HUES6 (cell line): ENCODE measurements at regions not wholly inside any gene's neighbourhood (a gene's known extent, or its start where the extent isn't known, plus 50 kb on each side); places are given as distances from the start of the nearest gene placed in this dataset.

Experiments
- H3K27ac ChIP-seq: 2 replicates; pipeline ENCODE4 v1.7.0; 2013; ENCODE audit warnings: low read depth, mild to moderate bottlenecking, low read length, inconsistent platforms
- H3K27me3 ChIP-seq: 2 replicates; pipeline ENCODE4 v1.6.1; 2013; ENCODE audit warnings: low read length; ENCODE audit not compliant: control insufficient read depth, insufficient read depth
- H3K36me3 ChIP-seq: 2 replicates; pipeline ENCODE4 v1.6.1; 2013; ENCODE audit warnings: low read length; ENCODE audit not compliant: control insufficient read depth, insufficient read depth
- H3K4me1 ChIP-seq: 2 replicates; pipeline ENCODE4 v1.6.1; 2013; ENCODE audit warnings: low read length; ENCODE audit not compliant: control insufficient read depth, insufficient read depth
- H3K4me3 ChIP-seq: 2 replicates; pipeline ENCODE4 v1.5.1; 2013; ENCODE audit warnings: low read depth, low read length
- H3K9ac ChIP-seq: one replicate; pipeline ENCODE4 v1.6.1; 2013; ENCODE audit warnings: mild to moderate bottlenecking, low read length
- H3K9me3 ChIP-seq: 2 replicates; pipeline ENCODE4 v1.6.1; 2013; ENCODE audit warnings: low read depth, low read length; ENCODE audit not compliant: control insufficient read depth, insufficient read depth

GRCh38 chr1:187816646-187817045, 987.9 kb downstream of the PLA2G4A start:
- no peak overlapping the region for H3K27ac ChIP-seq
- no peak overlapping the region for H3K4me3 ChIP-seq
- no peaks in the 10 kb centered on the region for H3K36me3 ChIP-seq
- peaks cover 13% of the 10 kb centered on the region; the same call in 1 of the 2 replicates for H3K9me3 ChIP-seq
- no peaks in the 10 kb centered on the region for H3K4me1 ChIP-seq
- no peak overlapping the region for H3K9ac ChIP-seq
- H3K27me3 ChIP-seq: no peaks in the 10 kb centered on the region

GRCh38 chr1:187817782-187818181, 989.0 kb downstream of the PLA2G4A start:
- Histone ChIP-seq H3K27ac (no peak overlapping the region), H3K4me1 (no peaks in the 10 kb centered on the region), H3K36me3 (no peaks in the 10 kb centered on the region), H3K4me3 (no peak overlapping the region), H3K9me3 (peaks cover 14% of the 10 kb centered on the region), H3K9ac (no peak overlapping the region), H3K27me3 (no peaks in the 10 kb centered on the region)

- H3K9ac ChIP-seq: no peak overlapping the region
- H3K27ac ChIP-seq: no peak overlapping the region
- H3K9me3 ChIP-seq: peaks cover 14% of the 10 kb centered on the region
- H3K27me3 ChIP-seq: no peaks in the 10 kb centered on the region
- no peak overlapping the region for H3K4me3 ChIP-seq
- no peaks in the 10 kb centered on the region for H3K36me3 ChIP-seq
- no peaks in the 10 kb centered on the region for H3K4me1 ChIP-seq
These were observed 990.3 kb downstream of the PLA2G4A start for GRCh38 chr1:187819086-187819485.

- H3K36me3 ChIP-seq: no peaks in the 10 kb centered on the region
- H3K27ac ChIP-seq: no peak overlapping the region
- no peaks in the 10 kb centered on the region for H3K27me3 ChIP-seq
- no peak overlapping the region for H3K4me3 ChIP-seq
- no peaks in the 10 kb centered on the region for H3K4me1 ChIP-seq
- peaks cover 3% of the 10 kb centered on the region; the same call in 1 of the 2 replicates for H3K9me3 ChIP-seq
- H3K9ac ChIP-seq: no peak overlapping the region
These were observed 1007.8 kb downstream of the PLA2G4A start for GRCh38 chr1:187836557-187836956.

- Histone ChIP-seq H3K36me3 (no peaks in the 10 kb centered on the region), H3K4me3 (no peak overlapping the region), H3K27me3 (no peaks in the 10 kb centered on the region), H3K9me3 (peaks cover 15% of the 10 kb centered on the region), H3K9ac (no peak overlapping the region), H3K4me1 (no peaks in the 10 kb centered on the region), H3K27ac (no peak overlapping the region)
These were observed 1009.0 kb downstream of the PLA2G4A start for GRCh38 chr1:187837787-187838186.

- Histone ChIP-seq H3K9ac (no peak overlapping the region), H3K36me3 (no peaks in the 10 kb centered on the region), H3K4me3 (no peak overlapping the region), H3K27me3 (no peaks in the 10 kb centered on the region), H3K4me1 (no peaks in the 10 kb centered on the region), H3K9me3 (peaks cover 22% of the 10 kb centered on the region), H3K27ac (no peak overlapping the region; the same call in 1 of the 2 replicates)
These were observed 1009.9 kb downstream of the PLA2G4A start for GRCh38 chr1:187838335-187839293.

- no peaks in the 10 kb centered on the region for H3K4me1 ChIP-seq
- H3K9me3 ChIP-seq: peaks cover 26% of the 10 kb centered on the region
- no peak overlapping the region for H3K27ac ChIP-seq
- no peaks in the 10 kb centered on the region for H3K27me3 ChIP-seq
- H3K4me3 ChIP-seq: no peak overlapping the region
- no peak overlapping the region for H3K9ac ChIP-seq
- H3K36me3 ChIP-seq: no peaks in the 10 kb centered on the region
These were observed 1011.1 kb downstream of the PLA2G4A start for GRCh38 chr1:187839873-187840272.

- peaks cover 26% of the 10 kb centered on the region for H3K9me3 ChIP-seq
- no peaks in the 10 kb centered on the region for H3K4me1 ChIP-seq
- no peaks in the 10 kb centered on the region for H3K36me3 ChIP-seq
- H3K27ac ChIP-seq: no peak overlapping the region
- no peaks in the 10 kb centered on the region for H3K27me3 ChIP-seq
- no peak overlapping the region for H3K4me3 ChIP-seq
- H3K9ac ChIP-seq: no peak overlapping the region
These were observed 1011.8 kb downstream of the PLA2G4A start for GRCh38 chr1:187840557-187840956.

GRCh38 chr1:187842406-187843165, 1013.8 kb downstream of the PLA2G4A start:
- no peak overlapping the region for H3K4me3 ChIP-seq
- no peak overlapping the region for H3K27ac ChIP-seq
- no peaks in the 10 kb centered on the region for H3K4me1 ChIP-seq
- H3K36me3 ChIP-seq: no peaks in the 10 kb centered on the region
- H3K9me3 ChIP-seq: peaks cover 26% of the 10 kb centered on the region
- no peak overlapping the region for H3K9ac ChIP-seq
- no peaks in the 10 kb centered on the region for H3K27me3 ChIP-seq

GRCh38 chr1:187844313-187844712, 1015.6 kb downstream of the PLA2G4A start:
- H3K27me3 ChIP-seq: no peaks in the 10 kb centered on the region
- H3K4me1 ChIP-seq: no peaks in the 10 kb centered on the region
- H3K4me3 ChIP-seq: no peak overlapping the region
- no peak overlapping the region for H3K9ac ChIP-seq
- H3K36me3 ChIP-seq: no peaks in the 10 kb centered on the region
- H3K27ac ChIP-seq: no peak overlapping the region
- H3K9me3 ChIP-seq: peaks cover 26% of the 10 kb centered on the region

GRCh38 chr1:187847531-187847930, 1018.8 kb downstream of the PLA2G4A start:
- no peaks in the 10 kb centered on the region for H3K36me3 ChIP-seq
- no peak overlapping the region for H3K9ac ChIP-seq
- H3K27ac ChIP-seq: no peak overlapping the region
- H3K27me3 ChIP-seq: no peaks in the 10 kb centered on the region
- peaks cover 13% of the 10 kb centered on the region for H3K9me3 ChIP-seq
- H3K4me1 ChIP-seq: no peaks in the 10 kb centered on the region
- no peak overlapping the region for H3K4me3 ChIP-seq
